ENCODE measurements at regions not wholly inside any gene's neighbourhood (a gene's known extent, or its start where the extent isn't known, plus 50 kb on each side); places are given as distances from the start of the nearest gene placed in this dataset.
"Not testable (repeated sequence)": the region's sequence is repeated elsewhere in the genome, so short reads cannot be mapped to it uniquely, and the experiment has no call there.

DNA sequence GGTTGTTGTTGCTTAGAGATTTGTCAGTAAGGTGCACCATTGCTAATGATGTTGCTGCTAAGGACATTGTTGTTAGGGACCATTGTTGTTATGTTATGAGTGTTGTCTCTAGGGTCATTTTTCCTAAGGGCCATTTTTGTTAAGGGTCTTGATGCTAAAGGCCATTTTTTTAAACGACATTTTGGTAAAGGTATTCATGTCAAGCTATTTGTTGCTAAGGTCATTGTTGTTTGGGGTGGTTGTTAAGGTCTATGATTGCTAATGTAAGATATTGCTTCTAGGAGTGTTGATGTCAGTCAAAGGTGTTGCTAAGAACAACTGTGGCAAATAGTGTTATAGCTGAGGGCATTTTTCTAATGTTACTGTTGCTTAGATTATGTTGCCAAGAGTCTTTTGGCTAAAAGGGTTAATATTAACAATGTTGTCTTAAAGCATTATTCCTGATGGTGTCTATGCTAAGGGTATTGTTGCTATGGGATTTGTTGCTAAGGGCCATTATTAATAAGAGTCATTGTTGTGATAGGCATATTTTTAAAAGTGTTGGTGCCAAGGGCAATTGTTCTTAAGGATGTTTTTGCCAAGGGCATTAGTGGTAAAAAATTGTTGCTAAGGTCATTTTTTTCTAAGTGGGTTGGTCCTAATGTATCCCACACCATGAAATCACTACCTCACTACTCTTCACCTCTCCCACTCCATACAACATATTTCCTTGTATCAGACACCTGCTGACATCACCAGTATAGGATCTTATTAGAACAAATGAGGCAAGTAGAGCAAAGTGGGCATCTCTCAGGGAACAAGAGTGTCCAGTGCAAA is 56.2 kb downstream of the SPATA31A6 start:
- not testable (repeated sequence) for DNase-seq (ENCODE audit: low spot score)

DNA sequence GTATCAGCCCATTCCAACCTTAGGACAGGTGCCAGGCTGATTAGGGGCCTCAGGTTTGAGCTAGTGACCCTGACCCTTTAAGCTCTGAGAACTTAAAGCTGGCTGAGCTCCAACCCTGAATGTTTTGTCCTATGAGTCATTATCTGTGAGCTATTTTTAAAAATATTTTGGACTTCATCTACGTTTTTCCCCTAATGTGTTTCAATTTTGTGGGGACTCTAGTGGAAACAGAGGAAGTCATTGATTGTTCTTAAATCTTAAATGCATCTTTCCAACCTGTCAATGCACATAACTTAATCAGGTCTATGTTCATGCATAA is 56.8 kb downstream of the SPATA31A6 start:
- DNase-seq (ENCODE audit: low spot score): not testable (repeated sequence)

DNA sequence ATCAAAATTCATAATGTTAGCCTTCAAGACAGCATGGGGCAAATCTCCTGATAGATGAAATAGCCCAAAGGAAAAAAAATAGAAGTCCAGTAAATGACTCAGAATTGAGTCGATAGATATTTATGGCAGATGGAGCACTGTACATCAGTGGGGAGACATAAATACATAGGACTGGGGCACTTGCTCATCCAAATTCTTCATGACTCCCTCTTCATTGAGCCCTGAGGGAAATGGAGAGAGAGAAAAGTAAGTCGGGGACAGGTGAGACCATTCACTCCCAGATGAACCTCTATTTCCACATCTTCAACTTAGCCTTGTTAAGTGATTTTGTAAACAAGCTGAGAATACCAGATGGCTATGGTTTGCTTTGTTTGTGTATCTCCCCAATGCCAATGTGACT is 59.8 kb downstream of the SPATA31A6 start:
- not testable (repeated sequence) for DNase-seq (ENCODE audit: low spot score)

DNA sequence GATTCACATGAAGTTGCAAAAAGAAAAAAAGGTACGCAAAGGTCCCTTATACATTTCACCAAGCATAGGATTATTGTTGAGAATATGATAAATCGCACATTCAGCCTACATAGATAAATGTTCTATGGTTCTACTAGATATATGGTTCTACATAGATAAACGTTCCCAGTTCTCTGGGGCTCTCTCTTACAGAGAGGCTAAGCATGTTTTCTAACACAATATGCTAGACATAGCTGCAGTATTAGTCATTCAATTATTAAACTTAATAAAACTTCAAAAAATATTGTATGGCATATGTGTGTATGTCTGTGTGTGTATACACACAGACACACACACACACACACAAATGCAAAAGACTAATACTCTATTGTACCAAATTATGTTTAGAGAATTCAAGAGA is 60.4 kb downstream of the SPATA31A6 start:
- DNase-seq (ENCODE audit: low spot score): not testable (repeated sequence)

GRCh38 chr9:42268729-42269128 is 85.3 kb downstream of the SPATA31A6 start:
- DNase-seq (ENCODE audit: low spot score): not testable (repeated sequence)

DNA sequence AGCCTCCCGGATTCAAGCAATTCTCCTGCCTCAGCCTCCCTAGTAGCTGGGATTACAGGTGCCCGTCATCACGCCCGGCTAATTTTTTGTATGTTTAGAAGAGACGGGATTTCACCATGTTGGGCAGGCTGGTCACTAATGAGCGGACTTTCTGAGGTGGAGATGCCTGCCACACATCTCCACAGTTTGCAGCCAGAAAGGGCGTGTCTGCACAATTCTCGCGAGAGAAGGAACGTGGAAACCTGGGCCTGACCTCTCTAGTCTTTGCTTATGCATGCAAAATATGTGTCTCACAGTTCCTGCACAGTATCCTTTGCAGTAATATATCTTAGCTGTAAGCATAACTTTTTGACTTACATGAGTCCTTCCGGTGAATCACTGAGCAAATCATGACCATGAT is 85.7 kb downstream of the SPATA31A6 start:
- not testable (repeated sequence) for DNase-seq (ENCODE audit: low spot score)

DNA sequence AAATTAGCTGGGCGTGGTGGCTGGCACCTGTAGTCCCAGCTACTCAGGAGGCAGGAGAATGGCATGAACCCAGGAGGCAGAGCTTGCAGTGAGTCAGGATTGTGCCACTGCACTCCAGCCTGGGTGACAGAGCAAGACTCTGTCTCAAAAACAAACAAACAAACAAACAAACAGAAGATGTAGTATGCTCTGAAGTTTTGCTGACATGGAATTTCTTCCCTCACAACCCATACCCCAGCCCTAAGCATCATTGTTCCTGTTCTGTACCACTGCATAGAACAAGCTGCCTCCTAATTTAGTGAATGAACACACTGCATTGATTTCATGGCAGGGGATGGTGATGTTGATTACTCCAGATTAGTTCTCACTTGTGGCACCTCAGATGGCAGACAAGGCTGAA is 89.7 kb downstream of the SPATA31A6 start:
- DNase-seq (ENCODE audit: low spot score): not testable (repeated sequence)

GRCh38 chr9:42275141-42275540 is 91.7 kb downstream of the SPATA31A6 start:
- DNase-seq (ENCODE audit: low spot score): no peak

DNA sequence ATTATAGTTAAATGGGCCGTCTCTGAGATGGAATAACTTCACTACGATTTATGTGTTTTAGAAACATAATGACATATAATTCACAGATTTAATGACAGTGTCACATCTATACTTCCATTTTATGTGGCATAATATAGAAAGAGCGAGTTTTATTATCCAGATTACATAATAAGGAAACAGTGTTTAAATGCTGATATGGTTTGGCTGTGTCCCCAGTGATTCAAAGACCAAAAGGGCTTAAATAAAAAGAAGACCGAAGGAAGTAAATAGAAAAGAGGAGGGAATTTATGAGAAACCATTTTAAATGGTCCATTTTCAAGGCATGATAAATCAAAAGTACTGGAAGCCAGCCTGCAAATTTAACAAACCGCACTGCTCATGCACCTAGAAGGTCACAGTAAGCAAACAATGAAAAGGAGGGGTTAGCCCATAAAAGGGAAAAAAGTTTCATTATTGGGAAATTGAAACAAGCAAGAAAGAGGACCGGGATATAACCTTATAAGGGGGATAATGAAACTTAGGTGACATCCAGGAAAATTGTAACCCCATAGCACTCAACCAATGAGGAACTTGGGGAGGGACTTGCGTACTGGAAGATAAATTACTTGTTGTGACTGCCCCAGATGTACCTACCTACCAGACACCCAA is 99.2 kb downstream of the SPATA31A6 start:
- DNase-seq (ENCODE audit: low spot score): not testable (repeated sequence)

GRCh38 chr9:42283179-42283543 is 99.7 kb downstream of the SPATA31A6 start:
- not testable (repeated sequence) for DNase-seq (ENCODE audit: low spot score)

DNA sequence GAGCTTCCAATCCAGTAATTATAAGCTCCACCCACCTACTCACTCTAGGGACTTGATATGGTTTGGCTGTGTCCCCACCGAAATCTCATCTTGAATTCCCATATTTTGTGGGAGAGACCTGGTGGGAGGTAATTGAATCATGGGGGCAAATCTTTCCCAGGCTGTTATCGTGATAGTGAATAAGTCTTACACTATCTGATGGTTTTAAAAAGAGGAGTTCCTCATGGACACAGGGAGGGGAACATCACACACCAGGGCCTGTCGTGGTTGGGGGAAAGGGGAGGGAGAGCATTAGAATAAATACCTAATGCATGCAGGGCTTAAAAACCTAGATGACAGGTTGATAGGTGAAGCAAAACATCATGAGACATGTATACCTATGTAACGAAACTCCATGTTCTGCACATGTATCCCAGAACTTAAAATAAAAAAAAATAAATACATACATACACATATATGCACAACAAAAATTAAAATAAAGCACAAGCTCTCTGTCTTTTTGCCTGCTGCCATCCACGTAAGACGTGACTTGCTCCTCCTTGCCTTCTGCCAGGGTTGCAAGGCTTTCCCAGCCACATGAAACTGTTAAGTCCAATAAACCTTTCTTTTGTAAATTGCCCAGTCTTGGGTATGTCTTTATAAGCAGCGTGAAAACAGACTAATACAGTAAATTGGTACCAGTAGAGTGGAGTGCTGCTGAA is 102.8 kb downstream of the SPATA31A6 start:
- not testable (repeated sequence) for DNase-seq (ENCODE audit: low spot score)

GRCh38 chr9:42288002-42288864 is 104.8 kb downstream of the SPATA31A6 start:
- not testable (repeated sequence) for DNase-seq (ENCODE audit: low spot score)

GRCh38 chr9:42288865-42289229 is 105.4 kb downstream of the SPATA31A6 start:
- not testable (repeated sequence) for DNase-seq (ENCODE audit: low spot score)

- DNase-seq (ENCODE audit: low spot score): not testable (repeated sequence)
These were observed 116.7 kb downstream of the SPATA31A6 start for GRCh38 chr9:42300124-42300523.

GRCh38 chr9:42306625-42307024 is 123.2 kb downstream of the SPATA31A6 start:
- DNase-seq (ENCODE audit: low spot score): not testable (repeated sequence)

DNA sequence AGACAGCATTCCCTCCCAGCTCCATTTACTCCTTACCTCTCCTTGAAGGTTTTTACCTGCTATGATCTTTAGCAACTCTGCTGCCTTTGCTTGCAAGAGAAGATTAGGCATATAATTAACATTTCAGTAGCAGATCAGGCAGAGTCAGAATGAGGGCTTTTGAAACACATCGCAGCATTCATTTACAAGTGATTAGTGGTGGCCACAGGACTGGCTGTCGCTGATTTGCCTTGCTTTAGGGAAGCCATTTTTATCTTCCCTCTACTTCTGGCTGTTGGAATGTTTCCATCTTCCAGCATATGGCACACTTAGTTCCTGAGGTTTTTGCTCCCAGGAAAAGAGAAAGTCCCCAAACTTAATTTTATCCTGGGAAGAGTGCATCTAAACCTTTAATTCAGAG is 124.0 kb downstream of the SPATA31A6 start:
- DNase-seq (ENCODE audit: low spot score): not testable (repeated sequence)

- not testable (repeated sequence) for DNase-seq (ENCODE audit: low spot score)
These were observed 127.5 kb downstream of the SPATA31A6 start for GRCh38 chr9:42310972-42311371.

DNA sequence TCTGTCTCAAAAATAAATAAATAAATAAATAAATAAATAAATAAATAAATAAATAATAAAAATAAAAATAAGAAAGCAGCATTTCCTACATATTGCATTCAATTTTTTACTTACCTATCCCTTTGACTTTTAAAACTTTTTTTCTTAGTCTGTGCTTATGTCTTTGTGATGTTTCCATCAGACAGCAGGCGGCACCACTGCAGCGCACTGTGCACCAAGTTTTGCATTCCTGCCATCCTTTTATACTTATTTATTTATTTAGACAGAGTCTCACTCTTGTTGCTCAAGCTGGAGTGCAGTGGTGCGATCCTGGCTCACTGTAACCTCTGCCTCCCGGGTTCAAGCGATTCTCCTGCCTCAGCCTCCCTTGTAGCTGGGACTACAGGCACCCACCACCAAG is 132.6 kb downstream of the SPATA31A6 start:
- not testable (repeated sequence) for DNase-seq (ENCODE audit: low spot score)

DNA sequence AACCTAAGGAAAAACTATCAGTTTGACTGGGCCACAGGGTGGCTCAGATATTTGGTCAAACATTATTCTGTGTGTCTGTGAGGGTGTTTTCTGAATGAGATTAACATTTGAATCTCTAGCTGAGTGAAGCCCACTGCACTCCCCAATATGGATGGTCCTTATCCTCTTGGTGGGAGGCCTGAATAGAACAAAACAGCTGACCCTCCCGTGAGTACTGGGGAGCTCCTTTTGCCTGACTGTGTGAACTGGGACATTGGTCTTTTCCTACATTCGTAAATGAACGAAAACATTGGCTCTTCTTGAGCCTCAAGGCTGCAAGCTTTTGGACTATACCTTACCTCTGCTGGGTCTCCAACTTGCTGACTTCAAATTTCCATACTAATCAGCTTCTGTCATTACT is 134.2 kb downstream of the SPATA31A6 start:
- not testable (repeated sequence) for DNase-seq (ENCODE audit: low spot score)

DNA sequence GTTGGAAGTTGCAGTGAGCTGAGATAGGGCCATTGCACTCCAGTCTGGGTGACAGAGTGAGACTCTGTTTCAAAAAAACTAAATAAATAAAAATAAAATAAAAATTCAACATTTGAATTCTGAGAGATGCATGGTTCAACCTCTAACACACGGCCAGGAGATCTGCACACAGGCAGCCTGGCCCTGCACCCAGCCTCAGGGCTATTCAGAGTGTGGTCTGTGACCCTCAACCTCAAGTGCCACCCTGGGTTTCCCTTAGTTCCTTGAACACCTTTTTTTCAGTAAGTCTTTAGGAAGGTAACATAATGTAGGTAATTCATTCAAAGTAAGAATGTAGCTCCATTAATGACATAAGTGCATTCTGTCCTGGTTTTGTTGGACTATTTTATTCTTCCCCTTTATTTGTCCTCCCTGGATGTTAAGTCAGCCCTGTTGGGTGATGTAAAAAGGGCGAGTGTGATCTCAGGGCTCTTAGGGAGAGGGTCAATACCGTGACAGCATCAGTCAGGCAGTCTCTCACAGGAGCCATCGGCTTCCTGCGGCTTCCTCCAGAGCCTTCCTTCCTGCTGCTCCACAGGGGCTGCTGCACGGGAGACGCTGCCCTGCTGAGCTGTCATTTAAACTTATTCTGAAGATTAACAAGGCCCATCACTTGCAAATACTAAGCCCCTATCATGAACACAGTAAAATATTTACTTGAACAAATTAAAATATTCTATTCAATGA is 139.8 kb downstream of the SPATA31A6 start:
- not testable (repeated sequence) for DNase-seq (ENCODE audit: low spot score)

All from mesenteric fat pad (tissue), 1 donor.